ENCODE measurements at regions not wholly inside any gene's neighbourhood (a gene's known extent, or its start where the extent isn't known, plus 50 kb on each side); places are given as distances from the start of the nearest gene placed in this dataset.
"Not testable (repeated sequence)": the region's sequence is repeated elsewhere in the genome, so short reads cannot be mapped to it uniquely, and the experiment has no call there.

- DNase-seq (ENCODE audit: low spot score) = no peak
Observed at GRCh38 chr16:86834451-86835035, 256.2 kb downstream of the FOXL1 start.

GRCh38 chr16:86835982-86836381 lies 257.6 kb downstream of the FOXL1 start:
- DNase-seq (ENCODE audit: low spot score) = no peak

DNA sequence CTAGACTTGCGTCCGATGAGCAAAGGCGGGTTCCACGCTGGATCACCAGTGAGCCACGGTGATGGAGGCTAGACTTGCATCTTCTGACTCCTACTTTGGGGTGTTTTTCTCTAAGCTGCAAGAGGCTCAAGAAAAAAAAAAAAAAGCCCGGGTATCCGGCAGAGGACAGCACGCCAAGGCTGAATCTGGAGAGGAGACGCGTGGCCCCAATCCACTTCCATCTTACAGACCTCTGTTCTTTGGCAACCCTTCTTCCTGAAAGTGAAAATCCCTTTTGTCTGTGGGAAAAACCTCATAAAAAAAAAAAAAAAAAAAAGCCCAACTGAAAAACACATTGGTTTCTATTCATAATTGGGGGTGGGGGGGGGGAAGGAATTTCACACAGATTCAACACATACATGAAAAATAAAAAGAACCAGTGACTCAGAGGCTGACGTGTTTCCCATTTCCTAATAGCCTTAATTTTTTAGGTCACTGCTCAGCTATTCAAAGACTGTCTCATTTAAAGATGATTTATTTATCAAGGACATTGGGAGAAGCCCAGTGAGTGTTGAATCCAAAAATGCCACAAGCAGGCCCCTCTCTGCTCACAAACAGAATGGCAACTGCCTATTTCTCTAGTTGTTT lies 258.3 kb downstream of the FOXL1 start:
- DNase-seq (ENCODE audit: low spot score) = no peak

- DNase-seq (ENCODE audit: low spot score) = no peak
Observed at GRCh38 chr16:86843812-86844211, 265.5 kb downstream of the FOXL1 start.

DNA sequence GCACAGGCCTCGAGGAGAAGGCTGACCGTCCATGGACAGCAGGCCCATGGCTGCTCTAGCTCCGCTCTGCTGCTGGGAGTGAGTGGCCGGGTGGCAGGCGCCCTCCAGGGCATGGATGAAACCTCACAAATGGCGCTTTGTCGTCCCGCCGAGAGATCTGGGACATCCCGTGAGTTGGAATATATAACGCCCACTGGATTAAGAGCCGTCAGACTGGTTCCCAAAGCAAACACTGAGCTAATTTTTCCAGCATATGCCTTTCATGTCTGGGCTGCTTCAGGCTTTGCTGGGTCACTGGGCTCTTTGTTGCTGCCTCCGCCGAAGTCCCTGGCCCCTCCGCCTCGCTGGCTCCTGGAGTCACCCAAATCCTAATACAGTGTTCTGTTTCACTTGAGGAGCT lies 266.3 kb downstream of the FOXL1 start:
- DNase-seq (ENCODE audit: low spot score) = no peak

DNA sequence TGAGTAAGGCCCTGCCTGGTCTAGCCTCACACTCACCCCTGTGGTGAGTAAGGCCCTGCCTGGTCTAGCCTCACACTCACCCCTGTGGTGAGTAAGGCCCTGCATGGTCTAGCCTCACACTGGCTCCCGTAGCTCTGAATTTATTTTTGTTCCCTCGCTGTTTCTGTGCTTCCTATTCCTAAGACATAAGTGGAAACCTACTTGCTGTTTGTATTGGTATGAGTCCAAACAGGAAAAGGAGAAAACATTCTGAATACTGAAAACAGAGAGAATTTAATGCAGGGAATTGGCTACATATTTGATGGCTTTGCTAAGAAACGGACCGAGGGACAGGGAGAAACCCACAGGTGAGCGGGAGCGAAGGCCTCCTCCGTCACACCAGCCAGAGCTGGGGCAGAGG lies 267.8 kb downstream of the FOXL1 start:
- no peak for DNase-seq (ENCODE audit: low spot score)

GRCh38 chr16:86848821-86849220 lies 270.5 kb downstream of the FOXL1 start:
- DNase-seq (ENCODE audit: low spot score) = no peak

- DNase-seq (ENCODE audit: low spot score) = no peak
Observed at GRCh38 chr16:86850670-86851069, 272.3 kb downstream of the FOXL1 start.

DNA sequence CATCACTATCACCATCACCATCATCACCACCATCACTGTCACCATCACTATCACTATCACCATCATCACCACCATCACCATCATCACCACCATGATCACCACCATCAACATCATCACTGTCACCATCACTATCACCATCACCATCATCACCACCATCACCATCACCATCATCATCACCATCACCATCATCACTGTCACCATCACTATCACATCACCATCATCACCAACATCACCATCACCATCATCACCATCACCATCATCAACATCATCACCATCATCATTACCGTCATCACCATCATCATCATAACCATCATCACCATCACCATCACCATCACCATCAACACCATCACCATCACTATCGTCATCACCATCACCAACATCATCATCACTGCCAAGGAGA lies 273.8 kb downstream of the FOXL1 start:
- DNase-seq (ENCODE audit: low spot score) = no peak

DNA sequence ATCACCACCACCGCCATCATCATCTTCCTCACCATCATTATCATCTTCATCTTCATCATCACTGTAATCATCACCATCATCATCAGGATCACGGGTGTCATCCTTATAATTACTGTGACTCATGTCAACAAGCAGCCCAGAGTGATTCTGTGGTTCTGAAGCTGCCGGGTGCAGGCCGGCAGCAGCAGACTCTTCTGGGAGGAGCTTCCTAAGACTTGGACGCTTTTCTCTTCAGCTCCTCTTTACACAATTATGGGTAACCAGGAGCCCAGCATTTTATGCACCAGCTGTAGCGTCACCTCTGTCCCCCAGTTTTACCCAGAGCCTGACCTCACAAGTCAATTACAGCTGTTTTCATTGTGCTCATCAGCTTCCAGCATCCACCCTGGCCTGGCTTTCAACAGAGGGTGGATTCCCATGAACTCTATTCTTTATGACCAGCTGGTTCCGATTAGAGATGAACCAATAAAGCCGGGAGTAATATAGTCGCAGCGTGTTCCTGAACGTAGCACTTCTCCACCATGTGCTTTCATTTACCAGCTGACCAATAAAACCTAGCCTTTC lies 275.8 kb downstream of the FOXL1 start:
- DNase-seq (ENCODE audit: low spot score) = no peak

DNA sequence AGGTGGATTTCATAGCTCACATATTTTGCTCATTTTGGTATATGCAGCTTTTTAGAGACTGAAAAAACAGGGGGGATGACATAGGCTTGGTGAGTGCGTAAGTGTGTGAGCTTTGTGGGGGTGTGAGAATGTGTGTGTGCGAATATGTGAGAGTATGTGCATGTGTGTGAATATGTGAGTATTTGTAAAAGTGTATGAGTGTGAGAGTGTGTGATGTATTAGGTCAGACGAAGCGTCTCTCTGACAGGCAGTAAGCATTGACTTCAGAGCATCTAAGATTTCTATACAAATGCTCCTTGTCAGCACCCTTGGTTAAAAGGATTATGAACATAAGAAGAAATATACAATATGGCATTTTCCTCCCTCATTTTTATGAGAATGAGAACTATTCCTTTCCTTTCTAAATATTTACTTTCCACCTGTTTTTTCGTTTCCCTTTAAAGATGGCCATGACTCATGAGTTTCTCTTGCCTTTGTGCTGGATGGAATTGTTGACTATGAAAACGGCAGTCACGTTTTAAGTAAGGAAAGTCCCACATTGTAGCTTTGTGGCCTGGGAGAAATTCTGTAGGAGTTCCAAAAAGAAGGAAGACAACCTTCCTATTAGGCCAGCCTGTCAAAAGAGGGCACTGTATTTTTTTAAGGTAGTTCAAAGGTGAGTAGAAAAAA lies 276.4 kb downstream of the FOXL1 start:
- DNase-seq (ENCODE audit: low spot score) = no peak

GRCh38 chr16:86856946-86857586 lies 278.7 kb downstream of the FOXL1 start:
- no peak for DNase-seq (ENCODE audit: low spot score)

DNA sequence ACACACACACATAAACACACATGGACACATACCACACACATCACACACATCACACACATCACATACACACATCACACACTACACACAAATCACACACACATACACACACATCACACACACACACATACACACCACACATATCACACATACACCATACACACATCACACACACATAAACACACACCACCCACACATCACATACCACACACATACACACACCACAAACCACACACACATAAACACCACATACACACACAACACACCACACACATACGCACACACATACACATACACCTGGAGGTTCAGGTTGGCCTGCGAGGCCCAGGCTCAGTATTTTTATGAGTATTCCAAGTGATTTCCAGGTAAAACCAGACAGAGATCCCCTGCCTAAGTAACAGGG lies 279.5 kb downstream of the FOXL1 start:
- no peak for DNase-seq (ENCODE audit: low spot score)

DNA sequence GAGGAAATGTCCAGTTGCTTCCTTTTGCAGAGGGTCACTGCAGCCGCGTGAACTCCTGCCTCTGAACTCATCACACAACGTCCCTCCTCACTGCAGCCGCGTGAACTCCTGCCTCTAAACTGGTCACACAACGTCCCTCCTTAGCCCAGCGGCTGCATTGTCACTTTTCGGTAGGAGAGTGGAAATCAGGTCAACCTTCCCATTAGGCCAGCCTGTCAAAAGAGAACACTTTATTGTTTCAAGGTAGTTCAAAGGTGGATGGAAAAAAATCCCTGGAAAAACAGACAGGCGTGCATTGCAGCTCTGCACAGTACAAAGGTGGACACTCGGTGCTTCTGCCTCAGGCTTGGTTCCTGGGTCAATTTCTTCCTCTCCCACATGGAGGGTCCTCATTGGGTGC lies 280.2 kb downstream of the FOXL1 start:
- no peak for DNase-seq (ENCODE audit: low spot score)

- not testable (repeated sequence) for DNase-seq (ENCODE audit: low spot score)
Observed at GRCh38 chr16:86861270-86861858, 283.0 kb downstream of the FOXL1 start.

- DNase-seq (ENCODE audit: low spot score) = no peak
Observed at GRCh38 chr16:86862595-86863280, 284.4 kb downstream of the FOXL1 start.

GRCh38 chr16:86863609-86864008 lies 285.3 kb downstream of the FOXL1 start:
- no peak for DNase-seq (ENCODE audit: low spot score)

DNA sequence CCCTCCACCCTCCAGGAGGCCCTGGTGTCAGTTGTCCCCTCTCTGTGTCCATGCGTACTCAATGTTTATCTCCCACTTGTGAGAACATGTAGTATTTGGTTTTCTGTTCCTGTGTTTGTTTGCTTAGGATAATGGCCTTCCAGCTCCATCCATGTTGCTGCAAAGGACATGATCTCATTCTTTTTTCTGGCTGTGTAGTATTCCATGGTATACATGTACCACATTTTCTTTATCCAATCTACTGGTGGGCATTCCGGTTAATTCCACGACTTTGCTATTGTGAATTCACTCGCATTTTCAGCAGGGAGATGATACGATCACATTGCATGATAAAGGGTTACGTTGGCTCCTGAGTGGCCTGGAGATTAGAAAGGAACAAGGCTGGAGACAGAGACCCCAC lies 286.2 kb downstream of the FOXL1 start:
- DNase-seq (ENCODE audit: low spot score) = no peak

DNA sequence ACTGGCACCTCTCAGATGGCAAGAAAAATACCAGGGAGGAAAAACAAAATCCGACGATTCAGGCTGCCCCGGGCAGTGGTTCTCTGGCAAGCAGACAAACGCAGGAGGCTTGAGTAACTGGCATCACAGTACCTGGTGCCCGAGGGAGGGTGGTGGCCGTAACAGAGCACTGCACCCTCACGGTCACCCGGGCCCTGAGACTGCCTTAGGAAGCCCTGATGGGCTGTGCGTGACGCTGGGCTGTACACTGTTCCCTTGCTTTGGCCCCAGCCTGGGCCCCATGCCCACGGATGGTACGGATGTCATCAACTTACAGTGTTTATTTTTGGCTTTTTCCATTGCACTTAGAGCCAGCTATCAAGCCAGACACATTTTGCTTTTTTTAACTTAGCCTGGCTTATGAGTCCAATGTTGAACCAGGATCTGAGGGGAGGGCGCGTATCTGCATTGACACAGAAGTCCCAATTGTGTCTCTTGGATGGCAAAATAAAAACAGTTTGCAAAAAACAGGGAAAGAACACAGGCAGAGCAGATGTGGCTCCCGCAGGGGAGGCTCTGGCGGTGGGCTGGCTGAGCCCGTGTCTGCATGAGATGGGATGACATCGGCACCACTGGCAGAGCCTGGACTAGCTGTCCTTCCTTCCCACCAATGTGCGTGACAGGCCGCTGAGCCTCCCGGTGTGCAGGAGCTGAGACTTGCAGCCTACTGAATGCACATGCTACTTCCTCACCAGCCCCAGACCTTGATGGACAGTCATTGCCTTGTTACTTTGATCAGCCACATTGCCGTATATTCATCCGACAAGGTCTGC lies 287.7 kb downstream of the FOXL1 start:
- peak; percentile 12 for DNase-seq (ENCODE audit: low spot score)

DNA sequence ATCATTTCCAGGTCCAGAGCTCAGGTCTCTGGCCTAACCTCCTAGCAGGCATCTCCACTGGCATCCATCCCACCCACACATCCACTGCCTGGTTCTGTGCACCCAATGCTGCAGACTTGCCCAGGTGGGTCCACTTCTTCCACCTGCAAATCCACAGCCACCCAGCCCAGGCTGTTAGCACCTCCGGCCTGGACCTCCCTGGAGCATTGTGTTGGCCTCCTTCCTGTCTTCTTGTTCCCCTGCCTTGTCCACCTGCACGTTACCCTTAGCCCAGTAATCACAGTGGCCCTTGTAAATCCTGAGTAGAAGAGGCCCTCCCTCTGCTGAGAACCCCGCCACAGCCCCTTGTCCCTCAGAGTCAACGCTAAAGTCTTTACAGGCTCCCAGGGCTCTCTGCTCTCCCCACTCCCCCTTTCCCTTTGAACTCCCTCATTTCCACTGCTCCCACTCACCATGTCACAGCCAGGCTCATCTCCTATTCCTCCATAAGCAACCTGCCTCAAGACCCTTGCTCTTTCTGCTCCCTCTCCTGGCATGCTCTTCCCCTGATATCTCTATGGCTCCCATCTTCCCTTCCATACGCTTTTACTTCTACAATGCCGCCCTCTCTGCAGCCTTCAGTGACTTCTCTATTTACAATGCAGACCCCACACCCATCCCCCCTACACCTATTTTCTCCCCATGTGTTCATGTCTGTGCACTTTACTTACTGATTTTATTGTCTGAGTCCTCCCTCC lies 288.8 kb downstream of the FOXL1 start:
- no peak for DNase-seq (ENCODE audit: low spot score)

All from Ammon's horn (tissue), 1 donor.